Coronary artery (tissue), 2 donors: ENCODE measurements at regions not wholly inside any gene's neighbourhood (a gene's known extent, or its start where the extent isn't known, plus 50 kb on each side); places are given as distances from the start of the nearest gene placed in this dataset.
"Not testable (repeated sequence)": the region's sequence is repeated elsewhere in the genome, so short reads cannot be mapped to it uniquely, and the experiment has no call there.

Experiments used
- DNase-seq: peaks from one replicate; pipeline ENCODE4 v3.0.0-alpha.2; 2017; ENCODE audit warnings: low spot score
- H3K27ac ChIP-seq, 2 donors: fragments of 200-600 bp; sonication (generic); one replicate each; pipeline ENCODE4 v1.5.1; 2016 to 2019
- H3K4me3 ChIP-seq: fragments of 200-600 bp; sonication (generic); 2 replicates; pipeline ENCODE4 v1.5.1; 2016; ENCODE audit warnings: mild to moderate bottlenecking, moderate library complexity
- TF ChIP-seq, protein P1 (sequence below): fragments of 200-600 bp; sonication (generic); IDR thresholded peaks from one replicate; pipeline ENCODE4 v1.5.1; 2019; ENCODE audit warnings: antibody characterized with exemption

DNA sequence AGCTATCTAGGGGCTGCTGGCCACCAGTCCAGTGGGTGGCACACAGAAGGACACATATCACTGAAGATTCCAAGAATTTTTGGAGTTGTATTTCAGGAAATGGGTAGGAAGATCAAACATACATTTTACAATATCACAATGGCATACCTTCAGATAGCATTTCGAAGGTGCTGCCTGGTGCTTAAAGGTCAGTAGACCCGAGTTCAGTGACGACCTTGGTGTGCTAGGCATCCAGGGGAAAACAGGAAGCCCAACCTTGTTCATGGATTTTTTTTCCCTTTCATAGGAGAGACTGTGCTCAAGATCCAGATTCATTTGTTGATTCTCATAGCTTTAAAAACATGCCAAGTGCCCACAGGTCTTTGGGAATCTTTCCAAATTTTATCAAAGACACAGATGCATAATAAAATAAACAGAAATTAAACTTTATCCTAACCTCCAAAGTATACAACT, 51.0 kb upstream of the RCBTB2 start:
- no peak for DNase-seq
- TF ChIP-seq, protein P1, sequence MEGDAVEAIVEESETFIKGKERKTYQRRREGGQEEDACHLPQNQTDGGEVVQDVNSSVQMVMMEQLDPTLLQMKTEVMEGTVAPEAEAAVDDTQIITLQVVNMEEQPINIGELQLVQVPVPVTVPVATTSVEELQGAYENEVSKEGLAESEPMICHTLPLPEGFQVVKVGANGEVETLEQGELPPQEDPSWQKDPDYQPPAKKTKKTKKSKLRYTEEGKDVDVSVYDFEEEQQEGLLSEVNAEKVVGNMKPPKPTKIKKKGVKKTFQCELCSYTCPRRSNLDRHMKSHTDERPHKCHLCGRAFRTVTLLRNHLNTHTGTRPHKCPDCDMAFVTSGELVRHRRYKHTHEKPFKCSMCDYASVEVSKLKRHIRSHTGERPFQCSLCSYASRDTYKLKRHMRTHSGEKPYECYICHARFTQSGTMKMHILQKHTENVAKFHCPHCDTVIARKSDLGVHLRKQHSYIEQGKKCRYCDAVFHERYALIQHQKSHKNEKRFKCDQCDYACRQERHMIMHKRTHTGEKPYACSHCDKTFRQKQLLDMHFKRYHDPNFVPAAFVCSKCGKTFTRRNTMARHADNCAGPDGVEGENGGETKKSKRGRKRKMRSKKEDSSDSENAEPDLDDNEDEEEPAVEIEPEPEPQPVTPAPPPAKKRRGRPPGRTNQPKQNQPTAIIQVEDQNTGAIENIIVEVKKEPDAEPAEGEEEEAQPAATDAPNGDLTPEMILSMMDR = no peak
- Histone ChIP-seq H3K4me3 (no peak overlapping the region), H3K27ac (peak overlapping the region in 1 of 2 donors; percentile 8)

DNA sequence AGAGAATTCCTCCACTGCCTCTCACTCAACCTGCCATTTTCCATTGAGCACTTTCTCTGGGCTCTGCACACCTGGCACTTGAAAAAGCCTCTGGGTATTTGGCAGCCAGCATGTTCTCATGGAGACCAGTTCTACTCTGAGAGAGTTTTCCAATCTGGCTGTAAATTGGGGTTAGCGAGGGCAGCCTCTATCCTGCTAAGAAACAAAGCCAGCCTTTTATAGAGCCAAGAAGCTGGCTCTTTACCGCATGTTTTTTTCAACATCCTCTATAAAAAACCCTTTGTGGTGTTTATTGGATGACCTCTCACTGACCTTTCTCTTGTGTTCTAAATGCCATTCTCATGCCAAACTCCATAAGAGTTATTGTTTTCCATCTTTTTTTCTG, 52.6 kb upstream of the RCBTB2 start:
- TF ChIP-seq, protein P1 = no peak
- H3K4me3 ChIP-seq = no peak overlapping the region
- no peak overlapping the region for H3K27ac ChIP-seq
- no peak for DNase-seq

DNA sequence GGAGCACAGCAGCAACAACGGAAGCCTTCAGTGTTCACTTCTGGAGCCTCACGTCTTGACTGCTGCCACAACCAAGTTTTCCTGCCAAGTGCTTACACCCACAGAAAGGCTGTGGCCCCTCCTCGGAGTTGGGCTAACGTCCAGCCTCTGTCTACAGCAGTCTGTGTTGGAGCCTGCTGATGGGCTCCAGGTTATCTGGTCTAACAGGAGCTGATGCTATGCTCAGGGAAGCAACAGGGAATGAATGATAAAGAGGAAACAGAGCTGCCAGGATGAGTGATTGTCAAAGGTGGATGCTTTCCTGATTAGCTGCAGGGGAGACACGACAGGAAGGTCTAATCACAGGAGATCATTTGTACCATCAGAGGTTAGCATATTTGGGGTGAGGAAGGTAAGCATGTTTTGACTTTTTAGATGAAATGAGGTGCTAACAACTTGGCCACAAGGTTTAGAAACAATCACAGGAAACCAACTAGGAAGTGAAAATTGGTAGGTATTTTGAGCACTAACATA, 53.8 kb upstream of the RCBTB2 start:
- H3K27ac ChIP-seq = peak overlapping the region in 1 of 2 donors; percentile 6

DNA sequence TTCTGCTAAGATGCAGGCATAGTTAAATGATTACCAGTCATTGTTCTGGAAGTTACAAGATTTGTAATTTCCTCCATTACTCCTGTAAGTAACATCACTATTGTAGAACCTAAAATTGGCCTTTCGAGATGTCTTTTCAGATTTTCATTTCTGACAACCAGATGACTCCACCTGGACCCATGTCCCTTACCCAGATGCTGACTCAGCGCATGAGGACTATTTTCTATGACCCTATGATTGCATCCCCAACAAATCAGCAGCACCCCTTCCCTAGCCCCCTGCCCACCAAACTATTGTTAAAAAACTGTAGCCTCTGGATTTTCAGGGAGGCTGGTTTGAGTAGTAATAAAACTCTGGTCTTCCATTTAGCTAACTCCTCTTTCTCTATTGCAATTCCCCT, 55.2 kb upstream of the RCBTB2 start:
- TF ChIP-seq, protein P1 = no peak
- DNase-seq = no peak
- Histone ChIP-seq H3K4me3 (no peak overlapping the region), H3K27ac (no peak overlapping the region)

More for the DNA sequence above, 53.8 kb upstream of the RCBTB2 start:
- DNase-seq = no peak
- TF ChIP-seq, protein P1 = no peak
- no peak overlapping the region for H3K4me3 ChIP-seq

DNA sequence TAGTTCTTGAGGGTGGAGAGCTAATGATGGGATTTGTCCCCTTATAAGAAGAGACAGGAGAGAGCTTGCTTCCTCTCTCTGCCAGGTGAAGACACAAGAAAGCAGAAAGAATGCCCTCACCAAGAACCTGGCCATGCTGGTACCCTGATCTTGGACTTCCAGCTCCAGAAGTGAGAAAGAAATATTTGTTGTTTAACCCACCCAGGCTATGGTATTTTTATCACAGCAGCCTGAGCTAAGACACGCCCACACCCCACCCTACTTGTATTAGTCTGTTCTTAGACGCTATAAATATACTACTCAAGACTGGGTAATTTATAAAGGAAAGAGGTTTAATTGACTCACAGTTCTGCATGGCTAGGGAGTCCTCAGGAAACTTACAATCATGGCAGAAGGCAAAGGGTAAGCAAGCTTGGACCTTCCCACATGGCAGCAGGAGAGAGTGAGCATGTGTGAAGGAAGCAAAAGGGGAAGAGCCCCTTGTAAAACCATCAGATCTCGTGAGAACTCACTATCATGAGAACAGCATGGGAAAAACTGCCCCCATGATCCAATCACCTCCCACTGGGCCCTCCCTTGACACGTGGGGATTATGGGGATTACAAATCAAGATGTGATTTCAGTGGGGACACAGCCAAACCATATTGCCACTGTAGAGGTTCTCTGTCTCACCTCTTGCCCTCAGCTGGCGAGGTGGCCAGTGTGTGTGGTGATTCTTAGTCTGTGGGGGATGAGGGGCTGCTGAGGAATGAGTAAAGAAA, 57.4 kb upstream of the RCBTB2 start:
- no peak for DNase-seq
- H3K27ac ChIP-seq = no peak overlapping the region
- TF ChIP-seq, protein P1 = no peak

DNA sequence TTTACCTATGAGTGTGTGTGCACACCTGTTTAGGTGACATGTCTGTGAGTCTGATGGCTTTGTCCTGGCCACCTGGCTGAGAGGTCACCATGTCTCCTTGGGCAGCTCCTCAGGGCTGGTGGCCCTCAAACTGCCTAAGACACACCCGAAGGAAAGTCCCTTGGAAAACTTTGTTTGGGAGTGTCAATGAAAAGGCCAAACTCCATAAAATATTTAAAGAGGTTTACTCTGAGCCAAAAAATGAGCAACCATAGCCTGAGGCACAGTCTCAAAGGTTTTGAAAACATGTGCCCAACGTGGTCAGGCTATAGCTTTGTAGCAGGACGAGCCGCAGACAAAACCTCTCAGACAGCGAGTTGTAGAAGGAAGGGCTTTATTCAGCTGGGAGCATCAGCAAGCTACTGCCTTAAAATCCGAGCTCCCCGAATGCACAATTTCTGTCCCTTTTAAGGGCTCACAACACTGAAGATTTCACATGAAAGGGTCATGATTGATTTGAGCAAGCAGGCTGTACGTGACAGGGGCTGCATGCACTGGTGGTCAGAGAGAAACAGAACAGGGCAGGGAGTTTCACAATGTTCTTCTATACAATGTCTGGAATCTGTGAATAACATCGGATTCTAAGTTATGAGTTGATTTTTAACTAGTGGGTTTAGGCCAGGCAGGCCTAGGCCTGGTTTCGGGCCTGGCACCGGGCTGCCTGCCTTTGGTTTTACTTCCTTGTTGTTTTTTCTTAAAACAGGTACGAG, 58.4 kb upstream of the RCBTB2 start:
- not testable (repeated sequence) for DNase-seq, H3K27ac ChIP-seq

More for the DNA sequence above, 57.4 kb upstream of the RCBTB2 start:
- H3K4me3 ChIP-seq = no peak overlapping the region

DNA sequence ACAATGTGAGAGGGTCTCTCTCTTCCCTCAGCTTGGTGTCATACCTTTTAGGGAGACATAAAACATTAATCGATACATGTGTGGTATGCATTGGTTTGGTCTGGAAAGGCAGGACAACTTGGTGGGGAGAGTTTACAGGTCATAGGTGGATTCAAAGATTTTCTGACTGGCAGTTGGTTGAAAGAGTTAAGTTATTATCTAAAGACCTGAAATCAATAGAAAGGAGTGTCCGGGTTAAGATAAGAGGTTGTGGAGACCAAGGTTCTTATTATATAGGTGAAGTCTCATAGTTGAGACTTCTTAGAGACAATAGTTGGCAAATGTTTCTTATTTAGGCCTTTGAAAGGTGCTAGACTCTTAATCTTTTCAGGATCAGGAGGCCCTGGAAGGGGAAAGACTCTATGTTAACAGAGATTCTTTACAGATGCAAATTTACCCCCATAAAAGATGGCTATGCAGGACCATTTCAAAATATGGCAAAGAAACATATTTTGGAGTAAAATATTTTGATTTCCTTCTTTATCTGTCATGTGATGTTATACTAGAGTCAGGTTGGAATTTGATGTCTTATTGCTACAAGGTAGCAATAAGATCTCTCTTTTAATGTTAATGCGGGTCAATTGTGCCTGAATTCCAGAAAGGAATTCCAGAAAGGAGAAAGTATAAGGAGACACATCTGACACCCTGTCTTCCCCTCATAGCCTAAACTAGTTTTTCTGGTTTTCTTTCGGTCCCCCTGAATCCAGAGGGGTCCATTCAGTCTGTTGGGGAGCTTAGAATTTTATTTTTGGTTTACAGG, 59.2 kb upstream of the RCBTB2 start:
- no peak for DNase-seq
- no peak overlapping the region for H3K27ac ChIP-seq
- H3K4me3 ChIP-seq = no peak overlapping the region
- TF ChIP-seq, protein P1 = no peak

More for the DNA sequence above, 58.4 kb upstream of the RCBTB2 start:
- H3K4me3 ChIP-seq = not testable (repeated sequence)
